ENCODE measurements at regions not wholly inside any gene's neighbourhood (a gene's known extent, or its start where the extent isn't known, plus 50 kb on each side); places are given as distances from the start of the nearest gene placed in this dataset.

GRCh38 chr3:81364411-81364810 lies 397.0 kb downstream of the GBE1 start:
- TF ChIP-seq POLR2A (IDR thresholded peaks at IDR 0.05): no peak
- TF ChIP-seq, protein P1, sequence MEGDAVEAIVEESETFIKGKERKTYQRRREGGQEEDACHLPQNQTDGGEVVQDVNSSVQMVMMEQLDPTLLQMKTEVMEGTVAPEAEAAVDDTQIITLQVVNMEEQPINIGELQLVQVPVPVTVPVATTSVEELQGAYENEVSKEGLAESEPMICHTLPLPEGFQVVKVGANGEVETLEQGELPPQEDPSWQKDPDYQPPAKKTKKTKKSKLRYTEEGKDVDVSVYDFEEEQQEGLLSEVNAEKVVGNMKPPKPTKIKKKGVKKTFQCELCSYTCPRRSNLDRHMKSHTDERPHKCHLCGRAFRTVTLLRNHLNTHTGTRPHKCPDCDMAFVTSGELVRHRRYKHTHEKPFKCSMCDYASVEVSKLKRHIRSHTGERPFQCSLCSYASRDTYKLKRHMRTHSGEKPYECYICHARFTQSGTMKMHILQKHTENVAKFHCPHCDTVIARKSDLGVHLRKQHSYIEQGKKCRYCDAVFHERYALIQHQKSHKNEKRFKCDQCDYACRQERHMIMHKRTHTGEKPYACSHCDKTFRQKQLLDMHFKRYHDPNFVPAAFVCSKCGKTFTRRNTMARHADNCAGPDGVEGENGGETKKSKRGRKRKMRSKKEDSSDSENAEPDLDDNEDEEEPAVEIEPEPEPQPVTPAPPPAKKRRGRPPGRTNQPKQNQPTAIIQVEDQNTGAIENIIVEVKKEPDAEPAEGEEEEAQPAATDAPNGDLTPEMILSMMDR (IDR thresholded peaks at IDR 0.05): no peak

Measured in esophagus squamous epithelium (tissue), 4 donors.